T-cell (primary cell): ENCODE measurements at regions not wholly inside any gene's neighbourhood (a gene's known extent, or its start where the extent isn't known, plus 50 kb on each side); places are given as distances from the start of the nearest gene placed in this dataset.
A peak's percentile ranks its signal among the peaks of the same experiment; 100 is the strongest.

Experiments
- ATAC-seq, 4 experiments: fragments of 200-7000 bp in 3 of 4; fragments of 150-1000 bp in 1 of 4; cut with Tn5 transposase; replicated peaks in 1 of 4; 1 replicate in 3 of 4; 2 replicates in 1 of 4; pipeline ENCODE4 v1.10.0; 2021; ENCODE audit warnings: moderate library complexity in 3 of 4, mild to moderate bottlenecking in 2 of 4, moderate number of reproducible peaks in 1 of 4
- CTCF ChIA-PET, 2 donors: fragments of 300-600 bp; sonication (Branson Sonifier 250); formaldehyde crosslinking; loops; one replicate each; lab custom pipeline; 2022; ENCODE audit warnings: antibody characterized with exemption in 2 of 2; lab: Charles Lee
- POLR2A ChIA-PET, 2 donors: fragments of 300-600 bp; sonication (Branson Sonifier 250); formaldehyde crosslinking; loops; one replicate each; lab custom pipeline; 2022; ENCODE audit warnings: antibody characterized with exemption in 2 of 2; lab: Charles Lee
- DNase-seq, 35 experiments: peaks; one replicate each; pipeline versions ENCODE4 v3.0.0 to v3.0.0-alpha.2; 2013 to 2023
- H3K27ac ChIP-seq: one replicate; pipeline ENCODE4 v1.5.1; 2013; ENCODE audit warnings: low read length
- H3K27me3 ChIP-seq, 2 experiments: replicated peaks in 1 of 2; 1 replicate in 1 of 2; 2 replicates in 1 of 2; pipeline versions ENCODE4 v1.6.1 to v1.7.0; 2013; ENCODE audit warnings: low read length in 1 of 2, mixed read lengths in 1 of 2; ENCODE audit not compliant: control insufficient read depth in 2 of 2, insufficient read depth in 2 of 2; ENCODE audit errors: extremely low read depth in 1 of 2
- H3K36me3 ChIP-seq, 2 donors: 1 replicate in 1 of 2; 2 replicates in 1 of 2; pipeline versions ENCODE4 v1.6.1 to v1.7.0; 2013; ENCODE audit warnings: low read length in 1 of 2; ENCODE audit not compliant: control insufficient read depth in 2 of 2, insufficient read depth in 1 of 2; ENCODE audit errors: extremely low read depth in 1 of 2
- H3K4me1 ChIP-seq, 2 experiments: 1 replicate in 1 of 2; 2 replicates in 1 of 2; pipeline versions ENCODE4 v1.6.1 to v1.7.0; 2013; ENCODE audit warnings: low read length in 2 of 2, mixed read lengths in 1 of 2; ENCODE audit not compliant: insufficient read depth in 2 of 2, control insufficient read depth in 1 of 2; ENCODE audit errors: extremely low read depth in 1 of 2
- H3K4me3 ChIP-seq, 2 donors: 1 replicate in 1 of 2; 2 replicates in 1 of 2; pipeline versions ENCODE4 v1.5.1 to v1.7.0; 2013; ENCODE audit warnings: mild to moderate bottlenecking in 2 of 2, low read length in 1 of 2, moderate library complexity in 1 of 2; ENCODE audit not compliant: control insufficient read depth in 1 of 2; ENCODE audit errors: extremely low read depth in 1 of 2
- H3K9me3 ChIP-seq: 2 replicates; pipeline ENCODE4 v1.7.0; 2013
- H3K27ac Mint-ChIP-seq, 2 donors: one replicate each; pipeline ENCODE4 v1.8.0; 2020 to 2021; ENCODE audit warnings: mild to moderate bottlenecking in 2 of 2, mixed read lengths in 2 of 2
- H3K27me3 Mint-ChIP-seq, 2 donors: one replicate each; pipeline ENCODE4 v1.8.0; 2021 to 2022; ENCODE audit warnings: mixed read lengths in 2 of 2
- H3K36me3 Mint-ChIP-seq: one replicate; pipeline ENCODE4 v1.8.0; 2021; ENCODE audit warnings: mixed read lengths
- H3K4me1 Mint-ChIP-seq, 3 donors: one replicate each; pipeline ENCODE4 v1.8.0; 2020 to 2022; ENCODE audit warnings: mixed read lengths in 3 of 3, mild to moderate bottlenecking in 1 of 3
- H3K4me3 Mint-ChIP-seq, 3 donors: one replicate each; pipeline ENCODE4 v1.8.0; 2020 to 2022; ENCODE audit warnings: mild to moderate bottlenecking in 3 of 3, mixed read lengths in 3 of 3, moderate library complexity in 3 of 3
- H3K9me3 Mint-ChIP-seq, 3 donors: one replicate each; pipeline ENCODE4 v1.8.0; 2020 to 2022; ENCODE audit warnings: mixed read lengths in 3 of 3
- WGBS: methylation state at CpG from one replicate; pipeline ENCODE4 v1.1.5; 2013; ENCODE audit warnings: missing lambda C conversion rate; ENCODE audit not compliant: insufficient coverage; 5-methylcytosine and 5-hydroxymethylcytosine counted together

GRCh38 chrX:147828719-147829118, 83.0 kb upstream of the FMR1 start:
- ATAC-seq (no peak), DNase-seq (no peak)
- Histone ChIP-seq H3K27me3 (no peaks in the 10 kb centered on the region), H3K36me3 (no peaks in the 10 kb centered on the region), H3K4me1 (no peaks in the 10 kb centered on the region), H3K4me3 (no peak overlapping the region), H3K9me3 (no peaks in the 10 kb centered on the region), H3K27ac (no peak overlapping the region)
- peaks cover 7 to 10% (median 8%) of the 10 kb centered on the region in 3 donors for H3K9me3 Mint-ChIP-seq
- H3K27ac Mint-ChIP-seq, result no peak overlapping the region
- no peak overlapping the region for H3K4me3 Mint-ChIP-seq
- H3K4me1 Mint-ChIP-seq, result peaks cover 0 to 2% (median 2%) of the 10 kb centered on the region in 3 donors
- H3K36me3 Mint-ChIP-seq, result no peaks in the 10 kb centered on the region
- CTCF ChIA-PET, result no interaction called here
- 85% methylated on average over 4 of the region's 16 CpGs for WGBS
- POLR2A ChIA-PET, result no interaction called here
- no peaks in the 10 kb centered on the region for H3K27me3 Mint-ChIP-seq

DNA sequence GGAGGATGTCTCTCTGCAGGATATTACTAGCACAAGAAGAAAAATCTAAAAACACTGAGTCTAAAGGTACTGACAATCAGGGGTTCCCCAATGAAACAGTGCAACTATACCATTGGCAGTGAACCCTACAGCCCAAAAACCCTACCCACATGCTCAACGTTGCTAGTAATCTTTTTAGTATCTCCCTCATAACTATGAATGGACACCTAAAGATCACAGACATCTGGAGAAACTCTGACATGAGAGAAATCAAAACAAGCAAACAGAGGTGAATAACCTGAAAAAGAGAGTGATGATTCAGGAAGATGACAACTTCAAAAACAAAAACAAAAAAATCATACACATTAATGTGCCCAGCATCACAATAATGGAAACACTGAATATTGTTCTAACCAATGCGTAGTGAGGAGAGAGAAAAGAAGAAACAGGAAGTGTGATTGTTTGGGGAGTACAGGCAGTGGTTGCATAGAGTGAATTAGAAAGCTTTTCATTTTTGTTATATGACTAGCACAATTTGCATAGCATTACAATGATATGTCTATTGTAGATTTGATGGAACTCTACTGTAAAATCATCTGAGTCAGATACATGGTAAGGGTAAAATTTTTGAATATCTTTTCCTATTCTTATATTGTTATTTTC, 78.9 kb upstream of the FMR1 start:
- ATAC-seq, result no peak
- DNase-seq, result no peak
- POLR2A ChIA-PET, result no interaction called here
- H3K4me3 ChIP-seq, result no peak overlapping the region
- no peaks in the 10 kb centered on the region for H3K4me1 ChIP-seq
- peaks cover 0 to 2% (median 2%) of the 10 kb centered on the region in 3 donors for H3K4me1 Mint-ChIP-seq
- H3K9me3 Mint-ChIP-seq, result peaks cover 7 to 9% (median 8%) of the 10 kb centered on the region in 3 donors
- CTCF ChIA-PET, result interaction anchor here in 1 of 2 donors (0.6 kb wide), 1 partner anchor 51 kb away, joined by 3 read pairs; no protein-coding TSS in a partner anchor
- H3K4me3 Mint-ChIP-seq, result no peak overlapping the region
- H3K27me3 ChIP-seq, result no peaks in the 10 kb centered on the region
- H3K9me3 ChIP-seq, result no peaks in the 10 kb centered on the region
- no peaks in the 10 kb centered on the region for H3K36me3 Mint-ChIP-seq
- no CpG with 5 or more reads among the region's 2 CpGs for WGBS
- H3K36me3 ChIP-seq, result no peaks in the 10 kb centered on the region
- H3K27me3 Mint-ChIP-seq, result peaks cover 3 to 10% of the 10 kb centered on the region in 2 donors
- H3K27ac ChIP-seq, result no peak overlapping the region
- H3K27ac Mint-ChIP-seq, result no peak overlapping the region

- H3K27me3 Mint-ChIP-seq, result peaks cover 5 to 33% of the 10 kb centered on the region in 2 donors
- WGBS, result no CpG with 5 or more reads among the region's 1 CpG
- H3K27me3 ChIP-seq, result no peaks in the 10 kb centered on the region
- ChIA-PET CTCF (no interaction called here), POLR2A (no interaction called here)
- no peaks in the 10 kb centered on the region for H3K9me3 ChIP-seq
- H3K36me3 ChIP-seq, result no peaks in the 10 kb centered on the region
- no peak for ATAC-seq
- H3K27ac Mint-ChIP-seq, result no peak overlapping the region
- H3K9me3 Mint-ChIP-seq, result no peaks in the 10 kb centered on the region
- no peak overlapping the region for H3K4me3 Mint-ChIP-seq
- H3K27ac ChIP-seq, result no peak overlapping the region
- H3K4me1 Mint-ChIP-seq, result no peaks in the 10 kb centered on the region
- DNase-seq, result peak in 1 of 35 experiments; percentile 2
- no peaks in the 10 kb centered on the region for H3K36me3 Mint-ChIP-seq
- H3K4me3 ChIP-seq, result no peak overlapping the region
- H3K4me1 ChIP-seq, result no peaks in the 10 kb centered on the region
Observed at GRCh38 chrX:147838465-147839131, 73.1 kb upstream of the FMR1 start.

- Histone ChIP-seq H3K9me3 (no peaks in the 10 kb centered on the region), H3K27me3 (no peaks in the 10 kb centered on the region), H3K27ac (no peak overlapping the region), H3K4me1 (no peaks in the 10 kb centered on the region), H3K36me3 (no peaks in the 10 kb centered on the region), H3K4me3 (no peak overlapping the region)
- Mint-ChIP-seq H3K4me3 (no peak overlapping the region), H3K9me3 (no peaks in the 10 kb centered on the region), H3K27ac (no peak overlapping the region), H3K27me3 (peaks cover 4 to 24% of the 10 kb centered on the region in 2 donors), H3K4me1 (no peaks in the 10 kb centered on the region), H3K36me3 (no peaks in the 10 kb centered on the region)
- ChIA-PET POLR2A (no interaction called here), CTCF (no interaction called here)
- no CpG with 5 or more reads among the region's 3 CpGs for WGBS
- ATAC-seq (no peak), DNase-seq (no peak)
Observed at GRCh38 chrX:147846676-147847075, 65.0 kb upstream of the FMR1 start.

DNA sequence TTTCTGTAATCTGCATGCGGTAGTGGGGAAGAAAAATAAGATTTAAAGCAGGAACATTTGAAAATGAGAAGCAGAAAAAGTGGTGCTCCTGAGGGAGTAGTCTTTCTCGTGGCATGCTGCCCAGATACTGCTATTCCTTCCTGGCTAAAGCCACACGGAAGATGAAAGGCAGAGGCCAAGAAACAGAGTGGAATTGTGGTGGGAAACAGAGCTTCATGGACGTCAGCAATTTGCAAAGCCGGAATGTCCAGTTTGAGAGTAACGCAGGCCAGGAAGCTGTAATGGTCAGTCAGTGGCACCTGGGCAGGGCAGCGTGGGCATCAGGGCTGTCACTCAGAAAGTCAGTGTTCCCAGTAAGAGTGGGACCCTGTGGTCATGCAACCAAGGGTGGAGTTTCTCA, 63.7 kb upstream of the FMR1 start:
- ATAC-seq, result no peak
- Mint-ChIP-seq H3K36me3 (no peaks in the 10 kb centered on the region), H3K27me3 (peaks cover 2 to 20% of the 10 kb centered on the region in 2 donors), H3K4me3 (no peak overlapping the region), H3K4me1 (no peaks in the 10 kb centered on the region), H3K9me3 (no peaks in the 10 kb centered on the region), H3K27ac (no peak overlapping the region)
- WGBS, result 72% methylated on average over 4 of the region's 7 CpGs
- Histone ChIP-seq H3K36me3 (no peaks in the 10 kb centered on the region), H3K27me3 (no peaks in the 10 kb centered on the region), H3K4me3 (no peak overlapping the region), H3K4me1 (no peaks in the 10 kb centered on the region), H3K9me3 (no peaks in the 10 kb centered on the region), H3K27ac (no peak overlapping the region)
- POLR2A ChIA-PET, result no interaction called here
- CTCF ChIA-PET, result no interaction called here
- DNase-seq, result no peak

GRCh38 chrX:147848543-147849443, 62.9 kb upstream of the FMR1 start:
- Mint-ChIP-seq H3K27ac (no peak overlapping the region), H3K9me3 (no peaks in the 10 kb centered on the region)
- no peak for ATAC-seq

More at GRCh38 chrX:147848543-147849443, 62.9 kb upstream of the FMR1 start:
- Mint-ChIP-seq H3K36me3 (no peaks in the 10 kb centered on the region), H3K4me1 (no peaks in the 10 kb centered on the region), H3K4me3 (no peak overlapping the region), H3K27me3 (peaks cover 2 to 17% of the 10 kb centered on the region in 2 donors)
- Histone ChIP-seq H3K4me3 (no peak overlapping the region), H3K36me3 (no peaks in the 10 kb centered on the region), H3K27ac (no peak overlapping the region), H3K27me3 (no peaks in the 10 kb centered on the region), H3K9me3 (no peaks in the 10 kb centered on the region), H3K4me1 (no peaks in the 10 kb centered on the region)
- POLR2A ChIA-PET, result no interaction called here
- CTCF ChIA-PET, result no interaction called here
- no peak for DNase-seq
- WGBS, result no CpG with 5 or more reads among the region's 2 CpGs
